Cardiac muscle cell (in vitro differentiated cells and primary cell): ENCODE measurements at regions not wholly inside any gene's neighbourhood (a gene's known extent, or its start where the extent isn't known, plus 50 kb on each side); places are given as distances from the start of the nearest gene placed in this dataset.
"Not testable (repeated sequence)": the region's sequence is repeated elsewhere in the genome, so short reads cannot be mapped to it uniquely, and the experiment has no call there.

Source experiments
- DNase-seq, 2 donors: peaks; one replicate each; pipeline versions ENCODE4 v3.0.0 to v3.0.0-alpha.2; 2010 to 2017; ENCODE audit warnings: low read depth in 1 of 2, low spot score in 1 of 2
- H3K27ac ChIP-seq: fragments of 200-600 bp; sonication (generic); 2 replicates; pipeline ENCODE4 v1.5.1; 2016
- H3K27me3 ChIP-seq: fragments of 200-600 bp; sonication (generic); 2 replicates; pipeline ENCODE4 v1.6.0; 2016; ENCODE audit warnings: control low read depth
- H3K36me3 ChIP-seq: fragments of 200-600 bp; sonication (generic); 2 replicates; pipeline ENCODE4 v1.5.1; 2016; ENCODE audit warnings: control low read depth
- H3K4me1 ChIP-seq: fragments of 200-600 bp; sonication (generic); 2 replicates; pipeline ENCODE4 v1.8.1; 2017; ENCODE audit warnings: low read depth, mild to moderate bottlenecking, mixed run types
- H3K4me3 ChIP-seq: fragments of 200-600 bp; sonication (generic); 2 replicates; pipeline ENCODE4 v1.5.1; 2016; ENCODE audit warnings: mild to moderate bottlenecking
- H3K9me3 ChIP-seq: fragments of 200-600 bp; sonication (generic); 2 replicates; pipeline ENCODE4 v1.5.1; 2017; ENCODE audit warnings: low read depth, mild to moderate bottlenecking, control low read depth
- CTCF ChIP-seq: IDR thresholded peaks from 2 replicates; pipeline ENCODE4 v1.5.1; 2012; ENCODE audit warnings: low read depth, mild to moderate bottlenecking, low read length

GRCh38 chr20:12581644-12582289, 427.0 kb upstream of the SPTLC3 start:
- no peak overlapping the region for H3K4me3 ChIP-seq
- no peaks in the 10 kb centered on the region for H3K27me3 ChIP-seq
- H3K9me3 ChIP-seq = no peaks in the 10 kb centered on the region
- no peak for DNase-seq
- no peaks in the 10 kb centered on the region for H3K36me3 ChIP-seq
- no peaks in the 10 kb centered on the region for H3K4me1 ChIP-seq
- no peak for TF ChIP-seq CTCF
- H3K27ac ChIP-seq = no peak overlapping the region

- not testable (repeated sequence) for H3K36me3 ChIP-seq, DNase-seq, H3K27me3 ChIP-seq, H3K4me1 ChIP-seq, H3K4me3 ChIP-seq, H3K27ac ChIP-seq, H3K9me3 ChIP-seq
Measured at GRCh38 chr20:12582710-12583109, 426.1 kb upstream of the SPTLC3 start.

- peak in 1 of 2 donors; percentile 30 for DNase-seq
- Histone ChIP-seq H3K4me1 (no peaks in the 10 kb centered on the region), H3K27me3 (no peaks in the 10 kb centered on the region), H3K4me3 (no peak overlapping the region), H3K9me3 (no peaks in the 10 kb centered on the region), H3K27ac (no peak overlapping the region), H3K36me3 (no peaks in the 10 kb centered on the region)
- no peak for TF ChIP-seq CTCF
Measured at GRCh38 chr20:12591949-12592470, 416.8 kb upstream of the SPTLC3 start.

GRCh38 chr20:12592756-12593155, 416.0 kb upstream of the SPTLC3 start:
- no peak overlapping the region for H3K4me3 ChIP-seq
- H3K27me3 ChIP-seq = no peaks in the 10 kb centered on the region
- H3K27ac ChIP-seq = no peak overlapping the region
- no peaks in the 10 kb centered on the region for H3K9me3 ChIP-seq
- DNase-seq = no peak
- TF ChIP-seq CTCF = no peak
- no peaks in the 10 kb centered on the region for H3K36me3 ChIP-seq
- H3K4me1 ChIP-seq = no peaks in the 10 kb centered on the region

- H3K4me1 ChIP-seq = no peaks in the 10 kb centered on the region
- H3K9me3 ChIP-seq = no peaks in the 10 kb centered on the region
- H3K4me3 ChIP-seq = no peak overlapping the region
- no peak overlapping the region for H3K27ac ChIP-seq
- no peaks in the 10 kb centered on the region for H3K36me3 ChIP-seq
- no peak for TF ChIP-seq CTCF
- no peak for DNase-seq
- H3K27me3 ChIP-seq = no peaks in the 10 kb centered on the region
Measured at GRCh38 chr20:12593342-12593873, 415.4 kb upstream of the SPTLC3 start.

GRCh38 chr20:12594410-12595088, 414.2 kb upstream of the SPTLC3 start:
- no peak for TF ChIP-seq CTCF
- H3K4me3 ChIP-seq = no peak overlapping the region
- H3K4me1 ChIP-seq = no peaks in the 10 kb centered on the region
- H3K27me3 ChIP-seq = no peaks in the 10 kb centered on the region
- no peak overlapping the region for H3K27ac ChIP-seq
- peak; percentile 32 to 52 for DNase-seq
- no peaks in the 10 kb centered on the region for H3K36me3 ChIP-seq
- no peaks in the 10 kb centered on the region for H3K9me3 ChIP-seq
